Endothelial cell (in vitro differentiated cells): ENCODE measurements at regions not wholly inside any gene's neighbourhood (a gene's known extent, or its start where the extent isn't known, plus 50 kb on each side); places are given as distances from the start of the nearest gene placed in this dataset.
A peak's percentile ranks its signal among the peaks of the same experiment; 100 is the strongest.

Experiments
- DNase-seq: peaks from one replicate; pipeline ENCODE4 v3.0.0; 2021; ENCODE audit warnings: low spot score
- H3K27ac Mint-ChIP-seq: one replicate; pipeline ENCODE4 v1.8.0; 2021; ENCODE audit warnings: mixed read lengths, inconsistent platforms; ENCODE audit not compliant: unreplicated experiment
- H3K27me3 Mint-ChIP-seq: one replicate; pipeline ENCODE4 v1.8.0; 2021; ENCODE audit warnings: mild to moderate bottlenecking, moderate library complexity, mixed read lengths, inconsistent platforms; ENCODE audit not compliant: unreplicated experiment
- H3K36me3 Mint-ChIP-seq: one replicate; pipeline ENCODE4 v1.8.0; 2021; ENCODE audit warnings: mild to moderate bottlenecking, low read depth, mixed read lengths, inconsistent platforms; ENCODE audit not compliant: unreplicated experiment
- H3K4me1 Mint-ChIP-seq: one replicate; pipeline ENCODE4 v1.8.0; 2021; ENCODE audit warnings: mild to moderate bottlenecking, mixed read lengths, inconsistent platforms; ENCODE audit not compliant: unreplicated experiment
- H3K4me3 Mint-ChIP-seq: one replicate; pipeline ENCODE4 v1.8.0; 2021; ENCODE audit warnings: mild to moderate bottlenecking, mixed read lengths, inconsistent platforms; ENCODE audit not compliant: unreplicated experiment
- H3K9me3 Mint-ChIP-seq: one replicate; pipeline ENCODE4 v1.8.0; 2021; ENCODE audit warnings: mixed read lengths, inconsistent platforms; ENCODE audit not compliant: unreplicated experiment
- CTCF ChIP-seq: fragments of 200-600 bp; sonication (generic); IDR thresholded peaks from one replicate; pipeline ENCODE4 v1.5.0; 2021; ENCODE audit warnings: antibody characterized with exemption; ENCODE audit not compliant: unreplicated experiment

- Mint-ChIP-seq H3K9me3 (no peaks in the 10 kb centered on the region), H3K4me1 (peaks cover 9% of the 10 kb centered on the region), H3K27ac (no peak overlapping the region), H3K36me3 (no peaks in the 10 kb centered on the region), H3K27me3 (peaks cover 16% of the 10 kb centered on the region), H3K4me3 (no peak overlapping the region)
- no peak for TF ChIP-seq CTCF
- DNase-seq, result no peak
Measured at GRCh38 chr5:135133181-135133580, 99.2 kb upstream of the PITX1 start.

GRCh38 chr5:135131801-135132680, 98.0 kb upstream of the PITX1 start:
- no peak for TF ChIP-seq CTCF
- Mint-ChIP-seq H3K4me1 (peaks cover 9% of the 10 kb centered on the region), H3K36me3 (no peaks in the 10 kb centered on the region), H3K27me3 (peaks cover 13% of the 10 kb centered on the region), H3K4me3 (no peak overlapping the region), H3K9me3 (no peaks in the 10 kb centered on the region), H3K27ac (no peak overlapping the region)
- no peak for DNase-seq

- Mint-ChIP-seq H3K9me3 (no peaks in the 10 kb centered on the region), H3K27me3 (peaks cover 16% of the 10 kb centered on the region), H3K36me3 (no peaks in the 10 kb centered on the region), H3K4me3 (no peak overlapping the region), H3K4me1 (no peaks in the 10 kb centered on the region), H3K27ac (no peak overlapping the region)
- TF ChIP-seq CTCF, result no peak
- no peak for DNase-seq
Measured at GRCh38 chr5:135130261-135131215, 96.5 kb upstream of the PITX1 start.

GRCh38 chr5:135129307-135129706, 95.3 kb upstream of the PITX1 start:
- no peak for DNase-seq
- no peak overlapping the region for H3K4me3 Mint-ChIP-seq
- no peaks in the 10 kb centered on the region for H3K4me1 Mint-ChIP-seq
- H3K27me3 Mint-ChIP-seq, result peaks cover 14% of the 10 kb centered on the region
- H3K36me3 Mint-ChIP-seq, result no peaks in the 10 kb centered on the region
- no peak for TF ChIP-seq CTCF
- no peaks in the 10 kb centered on the region for H3K9me3 Mint-ChIP-seq
- H3K27ac Mint-ChIP-seq, result peak overlapping the region; percentile 2
